Upper lobe of left lung (tissue), 6 donors: ENCODE measurements at regions not wholly inside any gene's neighbourhood (a gene's known extent, or its start where the extent isn't known, plus 50 kb on each side); places are given as distances from the start of the nearest gene placed in this dataset.

Source experiments
- ATAC-seq, 2 donors: fragments of 200-7000 bp; cut with Tn5 transposase; one replicate each; pipeline ENCODE4 v1.9.1; 2022; ENCODE audit warnings: mild to moderate bottlenecking in 2 of 2, moderate library complexity in 2 of 2; ENCODE audit not compliant: low FRiP score in 2 of 2
- DNase-seq, 2 donors: peaks; one replicate each; pipeline ENCODE4 v3.0.0-alpha.2; 2019 to 2020
- H3K27ac ChIP-seq, 4 donors: fragments of 200-600 bp; sonication (generic); one replicate each; pipeline ENCODE4 v1.5.1; 2016 to 2019
- H3K27me3 ChIP-seq, 4 donors: fragments of 200-600 bp; sonication (generic); one replicate each; pipeline ENCODE4 v1.5.1; 2017 to 2019
- H3K36me3 ChIP-seq, 4 donors: fragments of 200-600 bp; sonication (generic); one replicate each; pipeline ENCODE4 v1.5.1; 2016 to 2019
- H3K4me1 ChIP-seq, 4 donors: fragments of 200-600 bp; sonication (generic); one replicate each; pipeline ENCODE4 v1.5.1; 2018 to 2019
- H3K4me3 ChIP-seq, 4 donors: fragments of 200-600 bp; sonication (generic); one replicate each; pipeline ENCODE4 v1.5.1; 2017 to 2019; ENCODE audit warnings: mild to moderate bottlenecking in 2 of 4, moderate library complexity in 1 of 4
- H3K9me3 ChIP-seq, 4 donors: fragments of 200-600 bp; sonication (generic); one replicate each; pipeline ENCODE4 v1.5.1; 2018 to 2019
- CTCF ChIP-seq, 6 experiments: fragments of 450-650 bp in 4 of 6; fragments of 200-600 bp in 2 of 6; sonication (generic) in 2 of 6; IDR thresholded peaks; one replicate each; pipeline ENCODE4 v1.5.1; 2016 to 2019; ENCODE audit warnings: antibody characterized with exemption in 6 of 6
- EP300 ChIP-seq, 4 donors: sonication (generic); formaldehyde crosslinking; IDR thresholded peaks; one replicate each; pipeline ENCODE4 v1.5.1; 2017; ENCODE audit warnings: antibody characterized with exemption in 4 of 4, control low read depth in 2 of 4
- POLR2A ChIP-seq, 4 donors: fragments of 450-650 bp; IDR thresholded peaks; one replicate each; pipeline ENCODE4 v1.5.1; 2016 to 2017; ENCODE audit warnings: antibody characterized with exemption in 4 of 4, mild to moderate bottlenecking in 2 of 4
- POLR2AphosphoS5 ChIP-seq, 2 donors: sonication (generic); formaldehyde crosslinking; IDR thresholded peaks; one replicate each; pipeline ENCODE4 v1.5.1; 2017; ENCODE audit warnings: antibody characterized with exemption in 2 of 2
- WGBS, 2 donors: methylation state at CpG; one replicate each; pipeline ENCODE4 v1.1.5; 2017 to 2018; 5-methylcytosine and 5-hydroxymethylcytosine counted together
- donor health status: DM: no; HTN: no; CAD: no; lungs with moderate emphysema.
- donor health status: DM: no; HTN: yes; CAD: no; lungs with severe emphysema.

GRCh38 chr11:70016666-70017367 lies 61.3 kb upstream of the ANO1 start:
- no peaks in the 10 kb centered on the region for H3K27me3 ChIP-seq
- no peaks in the 10 kb centered on the region for H3K9me3 ChIP-seq
- peaks cover 0 to 5% (median 0%) of the 10 kb centered on the region in 4 donors for H3K4me1 ChIP-seq
- no peaks in the 10 kb centered on the region for H3K36me3 ChIP-seq
- DNase-seq (no peak), ATAC-seq (no peak)
- H3K27ac ChIP-seq: no peak overlapping the region
- 60 to 71% methylated on average over 14 of the region's 14 CpGs for WGBS, 2 donors
- TF ChIP-seq EP300 (IDR thresholded peaks at IDR 0.05) (no peak), POLR2AphosphoS5 (IDR thresholded peaks at IDR 0.05) (no peak), POLR2A (IDR thresholded peaks at IDR 0.05) (no peak), CTCF (IDR thresholded peaks at IDR 0.05) (no peak)
- H3K4me3 ChIP-seq: no peak overlapping the region

- Histone ChIP-seq H3K4me1 (peaks cover 0 to 5% (median 0%) of the 10 kb centered on the region in 4 donors), H3K36me3 (no peaks in the 10 kb centered on the region), H3K4me3 (no peak overlapping the region), H3K9me3 (no peaks in the 10 kb centered on the region), H3K27ac (no peak overlapping the region), H3K27me3 (no peaks in the 10 kb centered on the region)
- ATAC-seq (no peak), DNase-seq (no peak)
- TF ChIP-seq POLR2AphosphoS5 (IDR thresholded peaks at IDR 0.05) (no peak), CTCF (IDR thresholded peaks at IDR 0.05) (no peak), EP300 (IDR thresholded peaks at IDR 0.05) (no peak), POLR2A (IDR thresholded peaks at IDR 0.05) (no peak)
- 82 to 83% methylated on average over 4 to 6 of the region's 6 CpGs for WGBS, 2 donors
Measured at GRCh38 chr11:70018816-70019215, 59.3 kb upstream of the ANO1 start.

GRCh38 chr11:70019576-70020011 lies 58.5 kb upstream of the ANO1 start:
- TF ChIP-seq POLR2A (IDR thresholded peaks at IDR 0.05): no peak
- no peak for TF ChIP-seq CTCF (IDR thresholded peaks at IDR 0.05)
- TF ChIP-seq EP300 (IDR thresholded peaks at IDR 0.05): no peak
- no peak for TF ChIP-seq POLR2AphosphoS5 (IDR thresholded peaks at IDR 0.05)
- Histone ChIP-seq H3K27me3 (no peaks in the 10 kb centered on the region), H3K4me1 (peaks cover 0 to 5% (median 0%) of the 10 kb centered on the region in 4 donors), H3K36me3 (no peaks in the 10 kb centered on the region), H3K27ac (peak overlapping the region in 1 of 4 donors; percentile 17), H3K4me3 (no peak overlapping the region), H3K9me3 (no peaks in the 10 kb centered on the region)
- DNase-seq (peak in 1 of 2 donors; percentile 39), ATAC-seq (peak in 1 of 2 donors; percentile 80)
- WGBS, 2 donors: 73 to 75% methylated on average over 5 to 8 of the region's 8 CpGs

GRCh38 chr11:70020336-70021214 lies 57.5 kb upstream of the ANO1 start:
- Histone ChIP-seq H3K36me3 (no peaks in the 10 kb centered on the region), H3K27me3 (no peaks in the 10 kb centered on the region), H3K9me3 (no peaks in the 10 kb centered on the region), H3K27ac (peak overlapping the region in 1 of 4 donors; percentile 17), H3K4me1 (peaks cover 0 to 5% (median 0%) of the 10 kb centered on the region in 4 donors), H3K4me3 (no peak overlapping the region)
- TF ChIP-seq EP300 (IDR thresholded peaks at IDR 0.05) (no peak), POLR2AphosphoS5 (IDR thresholded peaks at IDR 0.05) (no peak), POLR2A (IDR thresholded peaks at IDR 0.05) (no peak), CTCF (IDR thresholded peaks at IDR 0.05) (no peak)
- peak in 1 of 2 donors; percentile 81 for ATAC-seq
- DNase-seq: peak in 1 of 2 donors; percentile 56
- 71 to 83% methylated on average over 24 of the region's 24 CpGs for WGBS, 2 donors
